Neutrophil (primary cell): ENCODE measurements at regions not wholly inside any gene's neighbourhood (a gene's known extent, or its start where the extent isn't known, plus 50 kb on each side); places are given as distances from the start of the nearest gene placed in this dataset.

Experiments
- H3K27ac ChIP-seq: fragments of 200-600 bp; sonication (generic); 2 replicates; pipeline ENCODE4 v1.5.1; 2016; ENCODE audit warnings: mild to moderate bottlenecking, moderate library complexity
- H3K27me3 ChIP-seq: fragments of 200-600 bp; sonication (generic); 2 replicates; pipeline ENCODE4 v1.6.0; 2016; ENCODE audit warnings: mild to moderate bottlenecking
- H3K36me3 ChIP-seq: fragments of 200-600 bp; sonication (generic); 2 replicates; pipeline ENCODE4 v1.5.1; 2017
- H3K4me1 ChIP-seq, 2 experiments: fragments of 200-600 bp in 1 of 2; sonication (generic) in 1 of 2; 1 replicate in 1 of 2; 2 replicates in 1 of 2; pipeline versions ENCODE4 v1.5.1 to v1.6.1; 2013 to 2016; ENCODE audit warnings: low read depth in 1 of 2, low read length in 1 of 2, mild to moderate bottlenecking in 1 of 2, moderate library complexity in 1 of 2; ENCODE audit not compliant: control insufficient read depth in 1 of 2, insufficient read depth in 1 of 2
- H3K4me3 ChIP-seq, 2 experiments: fragments of 200-600 bp in 1 of 2; sonication (generic) in 1 of 2; 1 replicate in 1 of 2; 2 replicates in 1 of 2; pipeline ENCODE4 v1.5.1; 2013 to 2016; ENCODE audit warnings: low read depth in 1 of 2, low read length in 1 of 2, mild to moderate bottlenecking in 1 of 2, moderate library complexity in 1 of 2
- H3K9me3 ChIP-seq: fragments of 200-600 bp; sonication (generic); 2 replicates; pipeline ENCODE4 v1.5.1; 2016
- TF ChIP-seq, protein P1 (sequence below): fragments of 200-600 bp; sonication (generic); IDR thresholded peaks from 2 replicates; pipeline ENCODE4 v1.5.1; 2016; ENCODE audit warnings: antibody characterized with exemption

DNA sequence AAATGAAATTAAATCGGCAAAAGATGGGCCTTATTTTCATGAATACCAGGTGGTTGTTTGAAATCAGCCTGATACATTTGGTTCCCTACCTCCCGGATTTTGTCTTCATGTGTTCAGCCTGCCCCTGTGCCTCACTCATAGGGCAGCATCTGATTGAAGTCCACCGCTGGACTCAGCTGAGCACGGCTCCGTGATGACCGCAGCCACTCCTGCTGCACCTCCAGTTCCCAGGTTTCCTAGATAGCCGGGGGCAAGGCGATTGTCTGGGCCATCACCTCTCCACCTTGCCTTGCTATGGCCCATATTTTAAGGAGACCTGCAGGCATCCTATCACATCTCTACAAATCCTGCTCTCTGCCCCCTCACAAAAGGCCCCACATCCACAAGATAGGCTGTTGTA, 563.8 kb downstream of the NUF2 start:
- Histone ChIP-seq H3K9me3 (no peaks in the 10 kb centered on the region), H3K27ac (no peak overlapping the region), H3K36me3 (no peaks in the 10 kb centered on the region), H3K27me3 (no peaks in the 10 kb centered on the region), H3K4me3 (no peak overlapping the region), H3K4me1 (no peaks in the 10 kb centered on the region)
- TF ChIP-seq, protein P1, sequence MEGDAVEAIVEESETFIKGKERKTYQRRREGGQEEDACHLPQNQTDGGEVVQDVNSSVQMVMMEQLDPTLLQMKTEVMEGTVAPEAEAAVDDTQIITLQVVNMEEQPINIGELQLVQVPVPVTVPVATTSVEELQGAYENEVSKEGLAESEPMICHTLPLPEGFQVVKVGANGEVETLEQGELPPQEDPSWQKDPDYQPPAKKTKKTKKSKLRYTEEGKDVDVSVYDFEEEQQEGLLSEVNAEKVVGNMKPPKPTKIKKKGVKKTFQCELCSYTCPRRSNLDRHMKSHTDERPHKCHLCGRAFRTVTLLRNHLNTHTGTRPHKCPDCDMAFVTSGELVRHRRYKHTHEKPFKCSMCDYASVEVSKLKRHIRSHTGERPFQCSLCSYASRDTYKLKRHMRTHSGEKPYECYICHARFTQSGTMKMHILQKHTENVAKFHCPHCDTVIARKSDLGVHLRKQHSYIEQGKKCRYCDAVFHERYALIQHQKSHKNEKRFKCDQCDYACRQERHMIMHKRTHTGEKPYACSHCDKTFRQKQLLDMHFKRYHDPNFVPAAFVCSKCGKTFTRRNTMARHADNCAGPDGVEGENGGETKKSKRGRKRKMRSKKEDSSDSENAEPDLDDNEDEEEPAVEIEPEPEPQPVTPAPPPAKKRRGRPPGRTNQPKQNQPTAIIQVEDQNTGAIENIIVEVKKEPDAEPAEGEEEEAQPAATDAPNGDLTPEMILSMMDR = no peak

DNA sequence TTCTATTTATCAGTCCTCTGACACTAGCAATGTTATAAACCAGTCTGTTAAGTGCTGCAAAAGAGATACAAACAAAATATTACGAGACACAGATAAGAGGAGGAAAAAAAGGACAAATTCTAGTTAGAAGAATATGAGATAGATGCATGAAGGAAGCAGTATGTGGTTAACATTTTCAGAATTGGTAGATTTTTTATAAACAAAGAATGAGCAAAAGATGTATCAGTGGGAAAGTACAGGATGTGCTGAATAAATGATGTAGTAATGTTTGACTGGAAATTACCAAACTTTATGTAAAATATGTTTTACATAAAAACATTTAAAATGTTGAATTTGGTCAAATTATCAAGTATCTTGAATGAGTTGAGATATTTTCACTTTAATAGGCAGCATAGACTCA, 574.2 kb downstream of the NUF2 start:
- H3K9me3 ChIP-seq = no peaks in the 10 kb centered on the region
- TF ChIP-seq, protein P1 = no peak
- no peak overlapping the region for H3K27ac ChIP-seq

GRCh38 chr1:163897412-163898155, 575.8 kb downstream of the NUF2 start:
- Histone ChIP-seq H3K4me1 (no peaks in the 10 kb centered on the region), H3K27me3 (no peaks in the 10 kb centered on the region), H3K9me3 (no peaks in the 10 kb centered on the region), H3K4me3 (no peak overlapping the region), H3K27ac (no peak overlapping the region), H3K36me3 (no peaks in the 10 kb centered on the region)
- TF ChIP-seq, protein P1 = no peak

More for the DNA sequence above, 574.2 kb downstream of the NUF2 start:
- H3K36me3 ChIP-seq = no peaks in the 10 kb centered on the region
- H3K4me1 ChIP-seq = no peaks in the 10 kb centered on the region
- H3K4me3 ChIP-seq = no peak overlapping the region
- H3K27me3 ChIP-seq = no peaks in the 10 kb centered on the region

GRCh38 chr1:163906283-163906682, 584.5 kb downstream of the NUF2 start:
- no peak overlapping the region for H3K27ac ChIP-seq
- H3K36me3 ChIP-seq = no peaks in the 10 kb centered on the region
- H3K4me1 ChIP-seq = no peaks in the 10 kb centered on the region
- no peaks in the 10 kb centered on the region for H3K9me3 ChIP-seq
- no peak overlapping the region for H3K4me3 ChIP-seq
- TF ChIP-seq, protein P1 = no peak
- no peaks in the 10 kb centered on the region for H3K27me3 ChIP-seq

DNA sequence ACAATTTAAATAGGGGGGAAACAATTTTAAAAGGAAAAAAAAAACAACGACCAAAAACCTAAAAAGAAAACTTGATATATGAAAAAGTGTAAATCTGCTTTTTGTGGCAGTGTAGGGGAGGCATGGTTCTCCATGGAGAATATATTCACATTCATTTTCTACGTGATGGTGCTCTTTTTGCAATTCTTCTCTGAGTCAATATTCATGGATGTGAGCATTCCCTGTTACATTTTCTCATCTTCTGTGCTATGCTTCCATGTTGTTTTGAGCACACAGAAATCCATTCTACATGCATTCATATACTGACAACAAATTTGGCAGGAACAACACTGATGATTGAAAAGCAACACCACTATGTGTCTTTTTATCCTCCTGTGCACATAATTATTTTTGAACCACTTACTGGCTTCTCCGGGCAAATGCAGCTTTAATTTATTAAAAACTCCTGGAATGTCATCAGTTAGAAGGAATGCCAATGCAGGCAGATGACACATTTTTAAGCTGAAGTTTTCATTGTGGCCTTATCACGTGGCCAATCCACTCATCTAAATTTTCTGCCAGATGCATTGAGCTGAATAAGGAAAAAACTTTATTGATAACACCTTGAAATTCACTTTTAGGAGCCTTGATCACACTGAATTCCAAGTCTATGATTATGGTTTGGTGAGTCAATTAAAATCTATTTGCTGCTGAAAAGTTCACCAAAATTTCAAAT, 590.6 kb downstream of the NUF2 start:
- Histone ChIP-seq H3K9me3 (no peaks in the 10 kb centered on the region), H3K27ac (no peak overlapping the region), H3K4me1 (no peaks in the 10 kb centered on the region), H3K4me3 (no peak overlapping the region), H3K36me3 (no peaks in the 10 kb centered on the region), H3K27me3 (no peaks in the 10 kb centered on the region)
- TF ChIP-seq, protein P1 = no peak
